ENCODE measurements at regions not wholly inside any gene's neighbourhood (a gene's known extent, or its start where the extent isn't known, plus 50 kb on each side); places are given as distances from the start of the nearest gene placed in this dataset.
A peak's percentile ranks its signal among the peaks of the same experiment; 100 is the strongest.
"Not testable (repeated sequence)": the region's sequence is repeated elsewhere in the genome, so short reads cannot be mapped to it uniquely, and the experiment has no call there.

DNA sequence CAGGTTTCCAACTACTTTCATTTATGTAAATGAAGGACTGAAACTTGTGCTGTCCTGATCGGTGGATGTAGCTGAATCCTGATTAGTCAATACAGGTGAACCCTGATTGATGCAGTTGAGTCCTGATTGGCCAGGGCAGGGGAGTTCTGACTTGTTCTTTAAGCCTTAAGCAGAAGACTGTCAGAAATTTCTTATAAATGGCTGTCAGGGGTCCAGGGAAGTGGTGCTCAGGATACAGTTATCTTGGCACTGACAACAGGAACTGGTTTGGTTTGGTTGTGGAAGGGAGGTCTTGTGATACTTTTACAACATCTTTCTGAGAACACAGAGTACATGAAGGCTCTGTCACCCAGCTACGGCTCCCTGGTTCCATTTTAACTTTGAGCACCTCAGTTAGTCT, 132.1 kb downstream of the KCNJ12 start:
- H3K4me1 Mint-ChIP-seq: peaks cover 14% of the 10 kb centered on the region
- H3K4me3 Mint-ChIP-seq: no peak overlapping the region
- no peaks in the 10 kb centered on the region for H3K36me3 Mint-ChIP-seq (ENCODE audit: low read depth)
- TF ChIP-seq, protein P1, sequence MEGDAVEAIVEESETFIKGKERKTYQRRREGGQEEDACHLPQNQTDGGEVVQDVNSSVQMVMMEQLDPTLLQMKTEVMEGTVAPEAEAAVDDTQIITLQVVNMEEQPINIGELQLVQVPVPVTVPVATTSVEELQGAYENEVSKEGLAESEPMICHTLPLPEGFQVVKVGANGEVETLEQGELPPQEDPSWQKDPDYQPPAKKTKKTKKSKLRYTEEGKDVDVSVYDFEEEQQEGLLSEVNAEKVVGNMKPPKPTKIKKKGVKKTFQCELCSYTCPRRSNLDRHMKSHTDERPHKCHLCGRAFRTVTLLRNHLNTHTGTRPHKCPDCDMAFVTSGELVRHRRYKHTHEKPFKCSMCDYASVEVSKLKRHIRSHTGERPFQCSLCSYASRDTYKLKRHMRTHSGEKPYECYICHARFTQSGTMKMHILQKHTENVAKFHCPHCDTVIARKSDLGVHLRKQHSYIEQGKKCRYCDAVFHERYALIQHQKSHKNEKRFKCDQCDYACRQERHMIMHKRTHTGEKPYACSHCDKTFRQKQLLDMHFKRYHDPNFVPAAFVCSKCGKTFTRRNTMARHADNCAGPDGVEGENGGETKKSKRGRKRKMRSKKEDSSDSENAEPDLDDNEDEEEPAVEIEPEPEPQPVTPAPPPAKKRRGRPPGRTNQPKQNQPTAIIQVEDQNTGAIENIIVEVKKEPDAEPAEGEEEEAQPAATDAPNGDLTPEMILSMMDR (conservative IDR thresholded peaks at IDR 0.05): no peak
- no peak for DNase-seq (ENCODE audit: low read depth, low spot score)
- no peaks in the 10 kb centered on the region for H3K9me3 Mint-ChIP-seq
- peaks cover 28% of the 10 kb centered on the region for H3K27me3 Mint-ChIP-seq (ENCODE audit: low read depth)
- H3K27ac Mint-ChIP-seq (ENCODE audit: unreplicated experiment): no peak overlapping the region

DNA sequence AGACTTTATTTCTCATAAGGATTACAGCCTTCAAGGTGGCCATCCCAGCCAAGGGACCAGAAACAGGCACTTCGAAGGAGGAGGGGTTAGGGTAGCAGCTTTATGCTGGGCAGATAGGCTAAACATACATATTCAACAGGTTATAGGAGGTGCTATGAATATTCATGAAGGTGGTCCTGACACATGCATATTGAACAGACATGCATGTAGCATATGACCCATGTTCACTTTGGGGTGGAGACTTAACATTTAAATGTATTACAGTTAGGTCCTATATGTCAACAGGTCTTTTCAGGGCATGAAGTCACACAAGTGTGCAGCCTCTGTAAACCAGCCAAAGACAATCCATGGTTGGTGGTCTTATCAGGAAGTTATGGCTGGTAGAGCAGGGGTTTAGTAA, 133.2 kb downstream of the KCNJ12 start:
- H3K36me3 Mint-ChIP-seq (ENCODE audit: low read depth); H3K27ac Mint-ChIP-seq (ENCODE audit: unreplicated experiment); H3K9me3 Mint-ChIP-seq; DNase-seq (ENCODE audit: low read depth, low spot score): not testable (repeated sequence)
- peaks cover 18% of the 10 kb centered on the region for H3K4me1 Mint-ChIP-seq
- H3K4me3 Mint-ChIP-seq: peak overlapping the region; percentile 54
- H3K27me3 Mint-ChIP-seq (ENCODE audit: low read depth): peaks cover 28% of the 10 kb centered on the region

DNA sequence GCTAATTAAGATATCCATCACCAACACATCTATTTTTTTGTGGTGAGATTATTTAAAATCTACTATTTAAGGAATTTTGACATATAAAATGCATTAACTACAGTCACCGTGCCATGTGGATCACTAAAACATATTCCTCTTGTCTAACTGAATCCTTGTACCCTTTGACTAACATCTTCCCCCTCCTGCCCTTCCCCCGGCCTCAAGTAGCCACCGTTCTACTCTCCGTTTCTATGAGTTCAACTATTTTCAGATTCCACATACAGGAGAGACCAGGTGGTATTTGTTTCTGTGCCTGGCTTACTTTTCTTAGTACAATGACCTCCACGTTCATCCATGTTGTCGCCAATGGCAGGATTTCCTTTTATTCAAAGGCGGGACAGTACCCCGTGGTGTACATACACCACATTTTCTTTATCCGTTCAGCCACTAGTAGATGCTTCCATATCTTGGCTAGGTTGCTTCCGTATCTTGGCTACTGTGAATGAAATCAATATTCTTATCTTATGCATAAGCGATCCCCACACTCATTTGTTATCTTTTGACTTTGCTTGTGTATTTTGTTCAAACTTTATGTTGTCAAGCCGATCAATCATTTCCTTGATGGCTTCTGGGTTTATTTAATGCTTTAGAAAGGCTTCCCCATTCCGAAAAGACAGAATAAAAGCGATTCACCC, 134.7 kb downstream of the KCNJ12 start:
- Mint-ChIP-seq H3K27me3 (ENCODE audit: low read depth) (peaks cover 28% of the 10 kb centered on the region), H3K9me3 (no peaks in the 10 kb centered on the region), H3K4me1 (peaks cover 21% of the 10 kb centered on the region), H3K4me3 (peak overlapping the region; percentile 33), H3K36me3 (ENCODE audit: low read depth) (no peaks in the 10 kb centered on the region), H3K27ac (ENCODE audit: unreplicated experiment) (no peak overlapping the region)
- TF ChIP-seq, protein P1 (conservative IDR thresholded peaks at IDR 0.05): no peak
- no peak for DNase-seq (ENCODE audit: low read depth, low spot score)

DNA sequence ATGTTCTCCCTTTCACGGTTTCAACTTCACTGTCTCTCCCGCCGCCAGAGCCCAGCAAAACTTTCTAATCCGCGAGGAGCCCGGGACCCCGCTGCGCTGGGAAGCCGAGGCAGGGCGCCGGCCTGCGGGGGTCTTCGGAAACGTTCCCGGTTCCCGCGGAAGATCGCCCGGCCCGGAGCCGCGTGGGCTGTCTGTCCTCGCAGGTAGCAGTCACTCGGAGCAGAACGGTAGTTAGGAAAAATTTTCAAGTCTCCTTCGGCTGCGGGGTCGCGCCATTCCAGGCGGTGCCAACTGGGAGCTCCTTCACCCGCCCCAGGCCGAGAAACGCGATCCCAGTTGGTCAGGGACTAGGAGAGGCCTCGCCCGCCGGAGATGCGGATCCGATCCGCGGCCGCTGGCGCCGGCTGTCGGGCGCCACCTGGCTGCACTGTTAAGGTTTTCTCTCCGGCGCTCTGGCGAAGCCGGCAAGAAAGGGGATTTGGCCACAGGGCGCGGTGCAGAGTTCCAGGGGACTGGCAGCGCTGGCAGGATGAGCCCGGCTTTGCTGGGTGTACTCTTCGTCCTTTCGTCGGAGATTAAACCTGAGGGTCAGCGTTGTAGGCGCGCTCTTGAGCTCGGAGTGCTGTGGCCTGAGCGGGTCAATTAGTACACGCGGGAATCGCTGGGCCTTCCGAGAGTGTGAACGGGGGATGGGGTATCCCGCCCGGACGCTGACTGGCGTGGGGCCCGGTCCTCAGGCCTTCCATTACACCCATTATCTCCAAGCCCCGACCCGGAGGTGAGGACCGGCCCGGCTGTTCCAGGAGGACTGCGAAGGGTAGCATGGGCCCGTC, 135.4 kb downstream of the KCNJ12 start:
- DNase-seq (ENCODE audit: low read depth, low spot score): peak; percentile 74
- Mint-ChIP-seq H3K27me3 (ENCODE audit: low read depth) (peaks cover 28% of the 10 kb centered on the region), H3K36me3 (ENCODE audit: low read depth) (no peaks in the 10 kb centered on the region), H3K4me3 (peak overlapping the region; percentile 33), H3K9me3 (no peaks in the 10 kb centered on the region), H3K27ac (ENCODE audit: unreplicated experiment) (no peak overlapping the region), H3K4me1 (peaks cover 22% of the 10 kb centered on the region)
- TF ChIP-seq, protein P1 (conservative IDR thresholded peaks at IDR 0.05): peak; percentile 85

DNA sequence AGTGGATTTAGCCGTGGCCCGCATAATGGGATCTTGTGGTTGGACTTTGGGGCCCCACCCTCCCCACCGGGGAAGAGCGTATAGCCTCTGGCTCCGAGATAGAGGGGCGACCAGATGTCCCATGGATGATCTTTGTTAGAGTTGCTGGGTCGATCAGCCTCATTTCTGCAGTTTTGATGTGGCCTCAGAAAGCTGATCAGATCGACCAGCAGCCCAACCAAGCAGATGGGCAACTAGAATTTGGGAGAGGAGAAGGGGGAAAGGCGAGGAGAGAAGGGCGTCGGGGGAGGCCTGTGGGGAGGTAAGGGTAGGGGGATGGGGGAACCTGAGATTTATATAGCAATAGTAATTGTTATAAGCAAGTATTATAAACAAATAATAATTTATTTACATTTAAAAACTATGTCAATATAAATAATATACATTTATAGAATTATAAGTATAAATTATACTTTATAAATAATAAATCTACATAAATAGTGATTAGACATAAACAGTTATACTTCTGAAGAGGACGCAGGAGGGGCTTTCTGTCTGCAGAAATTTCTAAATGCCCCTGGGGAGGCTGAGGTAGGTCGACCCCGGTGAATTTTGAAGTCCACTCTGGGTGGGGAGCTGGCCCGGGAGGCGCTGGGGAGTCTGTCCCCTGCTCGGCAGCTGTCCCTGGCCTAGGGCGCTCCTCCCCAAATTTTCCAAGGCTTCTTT, 136.3 kb downstream of the KCNJ12 start:
- Mint-ChIP-seq H3K27ac (ENCODE audit: unreplicated experiment) (no peak overlapping the region), H3K27me3 (ENCODE audit: low read depth) (peaks cover 28% of the 10 kb centered on the region), H3K9me3 (no peaks in the 10 kb centered on the region), H3K36me3 (ENCODE audit: low read depth) (no peaks in the 10 kb centered on the region), H3K4me1 (peaks cover 24% of the 10 kb centered on the region), H3K4me3 (peak overlapping the region; percentile 52)
- DNase-seq (ENCODE audit: low read depth, low spot score): no peak
- TF ChIP-seq, protein P1 (conservative IDR thresholded peaks at IDR 0.05): no peak
